Mammary epithelial cell (primary cell): ENCODE measurements at regions not wholly inside any gene's neighbourhood (a gene's known extent, or its start where the extent isn't known, plus 50 kb on each side); places are given as distances from the start of the nearest gene placed in this dataset.

Experiments
- EZH2 ChIP-seq: IDR thresholded peaks from 2 replicates; pipeline ENCODE4 v1.6.1; 2012; ENCODE audit warnings: low read length, inconsistent platforms, borderline replicate concordance
- TF ChIP-seq, protein P1 (sequence below), 2 donors: IDR thresholded peaks in 1 of 2; conservative IDR thresholded peaks in 1 of 2; 2 replicates each; pipeline ENCODE4 v1.5.1; 2011 to 2012; ENCODE audit warnings: inconsistent platforms in 2 of 2, low read length in 2 of 2, mild to moderate bottlenecking in 2 of 2, control low read depth in 1 of 2, low read depth in 1 of 2; ENCODE audit not compliant: insufficient read depth in 1 of 2; ENCODE audit errors: extremely low read depth in 1 of 2

DNA sequence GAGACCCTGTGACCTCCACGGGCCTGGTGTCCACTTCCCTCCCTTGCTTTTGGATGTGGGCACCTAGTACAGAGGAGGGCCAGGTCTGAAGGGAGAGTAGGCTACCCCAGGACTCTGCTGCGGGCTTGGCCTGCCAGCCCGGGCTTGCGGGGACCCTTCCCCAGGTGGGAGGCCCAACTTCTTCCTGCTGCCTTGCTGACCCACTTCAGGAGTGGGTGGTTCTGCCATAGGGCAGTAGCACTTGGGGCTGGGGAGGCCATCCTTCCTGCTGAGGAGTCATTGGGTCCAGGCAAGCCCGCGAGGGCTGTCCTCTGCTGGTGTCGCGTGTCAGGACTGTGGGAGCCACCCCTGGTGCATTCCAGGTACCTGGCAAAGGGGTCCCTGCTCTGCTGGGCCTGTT lies 1250.0 kb downstream of the BRD1 start:
- TF ChIP-seq, protein P1, sequence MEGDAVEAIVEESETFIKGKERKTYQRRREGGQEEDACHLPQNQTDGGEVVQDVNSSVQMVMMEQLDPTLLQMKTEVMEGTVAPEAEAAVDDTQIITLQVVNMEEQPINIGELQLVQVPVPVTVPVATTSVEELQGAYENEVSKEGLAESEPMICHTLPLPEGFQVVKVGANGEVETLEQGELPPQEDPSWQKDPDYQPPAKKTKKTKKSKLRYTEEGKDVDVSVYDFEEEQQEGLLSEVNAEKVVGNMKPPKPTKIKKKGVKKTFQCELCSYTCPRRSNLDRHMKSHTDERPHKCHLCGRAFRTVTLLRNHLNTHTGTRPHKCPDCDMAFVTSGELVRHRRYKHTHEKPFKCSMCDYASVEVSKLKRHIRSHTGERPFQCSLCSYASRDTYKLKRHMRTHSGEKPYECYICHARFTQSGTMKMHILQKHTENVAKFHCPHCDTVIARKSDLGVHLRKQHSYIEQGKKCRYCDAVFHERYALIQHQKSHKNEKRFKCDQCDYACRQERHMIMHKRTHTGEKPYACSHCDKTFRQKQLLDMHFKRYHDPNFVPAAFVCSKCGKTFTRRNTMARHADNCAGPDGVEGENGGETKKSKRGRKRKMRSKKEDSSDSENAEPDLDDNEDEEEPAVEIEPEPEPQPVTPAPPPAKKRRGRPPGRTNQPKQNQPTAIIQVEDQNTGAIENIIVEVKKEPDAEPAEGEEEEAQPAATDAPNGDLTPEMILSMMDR (conservative IDR thresholded peaks at IDR 0.05 in 1 of 2, IDR thresholded peaks at IDR 0.05 in 1 of 2; ENCODE audit: extremely low read depth in 1 of 2, insufficient read depth in 1 of 2, low read depth in 1 of 2, low read length in 2 of 2): no peak
- TF ChIP-seq EZH2: no peak
